SK-N-SH treated with all-trans-retinoic acid at 6 μM for 48 hours (cell line): ENCODE measurements at regions not wholly inside any gene's neighbourhood (a gene's known extent, or its start where the extent isn't known, plus 50 kb on each side); places are given as distances from the start of the nearest gene placed in this dataset.

Experiments used
- ARNTL ChIP-seq: fragments of 450-650 bp; formaldehyde crosslinking; IDR thresholded peaks from 2 replicates; pipeline ENCODE4 v1.5.0; 2020; ENCODE audit warnings: low read depth, mild to moderate bottlenecking, moderate library complexity, borderline replicate concordance
- CREB5 ChIP-seq: fragments of 250-450 bp; sonication (Bioruptor Pico); IDR thresholded peaks from 2 replicates; pipeline ENCODE4 v1.5.1; 2020; ENCODE audit warnings: low read depth, mild to moderate bottlenecking, moderate library complexity
- ISL1 ChIP-seq: fragments of 250-450 bp; sonication (Bioruptor Pico); IDR thresholded peaks from 2 replicates; pipeline ENCODE4 v2.1.2; 2022; ENCODE audit warnings: mild to moderate bottlenecking, moderate library complexity
- OSR1 ChIP-seq: fragments of 250-450 bp; sonication (Bioruptor Pico); IDR thresholded peaks from 2 replicates; pipeline ENCODE4 v1.8.0; 2022; ENCODE audit warnings: moderate library complexity, mild to moderate bottlenecking, inconsistent platforms
- PATZ1 ChIP-seq: fragments of 250-450 bp; sonication (Bioruptor Pico); IDR thresholded peaks from 2 replicates; pipeline ENCODE4 v1.8.0; 2020; ENCODE audit warnings: mild to moderate bottlenecking, moderate library complexity, borderline replicate concordance
- SNAI2 ChIP-seq: fragments of 250-450 bp; sonication (Bioruptor Pico); IDR thresholded peaks from 2 replicates; pipeline ENCODE4 v1.5.0; 2020; ENCODE audit warnings: mild to moderate bottlenecking, moderate library complexity
- TOX ChIP-seq: fragments of 250-450 bp; sonication (Bioruptor Pico); IDR thresholded peaks from 2 replicates; pipeline ENCODE4 v1.8.0; 2021; ENCODE audit warnings: mild to moderate bottlenecking, moderate library complexity, borderline replicate concordance
- TSHZ2 ChIP-seq: fragments of 250-450 bp; sonication (Bioruptor Pico); IDR thresholded peaks from 2 replicates; pipeline ENCODE4 v1.5.0; 2020; ENCODE audit warnings: mild to moderate bottlenecking, moderate library complexity
- ZC3H10 ChIP-seq: fragments of 250-450 bp; sonication (Bioruptor Pico); IDR thresholded peaks from 2 replicates; pipeline ENCODE4 v1.5.1; 2021; ENCODE audit warnings: mild to moderate bottlenecking, moderate library complexity
- ZFP3 ChIP-seq: fragments of 250-450 bp; sonication (Bioruptor Pico); IDR thresholded peaks from 2 replicates; pipeline ENCODE4 v1.5.0; 2020; ENCODE audit warnings: mild to moderate bottlenecking, moderate library complexity
- ZNF70 ChIP-seq: fragments of 450-650 bp; formaldehyde crosslinking; IDR thresholded peaks from 2 replicates; pipeline ENCODE4 v1.5.0; 2020; ENCODE audit warnings: mild to moderate bottlenecking, moderate library complexity
- TF ChIP-seq, protein P1 (sequence below): fragments of 250-450 bp; sonication (Bioruptor Pico); IDR thresholded peaks from 2 replicates; pipeline ENCODE4 v1.8.0; 2021; ENCODE audit warnings: low read depth, mild to moderate bottlenecking, moderate library complexity, borderline replicate concordance
- TF ChIP-seq, protein P2 (sequence below): fragments of 250-450 bp; sonication (Bioruptor Pico); IDR thresholded peaks from 2 replicates; pipeline ENCODE4 v1.5.1; 2021; ENCODE audit warnings: mild to moderate bottlenecking, moderate library complexity

DNA sequence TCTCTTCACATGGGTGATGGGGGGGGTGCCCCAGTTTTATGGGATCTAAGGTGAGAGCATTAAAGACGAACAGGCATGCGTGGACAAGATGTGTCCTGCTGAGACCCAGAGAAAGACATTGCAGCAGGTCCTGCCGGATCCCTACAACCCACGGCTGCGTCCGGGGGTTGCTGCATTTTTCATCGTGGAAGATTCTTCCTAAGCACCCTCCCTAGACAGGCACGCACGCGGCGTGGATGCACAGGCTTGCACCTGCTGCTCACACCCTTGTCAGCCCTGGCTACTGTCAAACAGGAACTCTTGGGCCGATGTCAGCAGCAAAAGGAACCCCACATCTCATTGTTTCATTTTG is 280.6 kb upstream of the RTL1 start:
- TF ChIP-seq ISL1 (CRISPR knock-in tag) (no peak), ZC3H10 (CRISPR knock-in tag) (no peak), ARNTL (no peak), ZFP3 (CRISPR knock-in tag) (no peak), TOX (CRISPR knock-in tag) (no peak), SNAI2 (no peak), TSHZ2 (no peak), CREB5 (CRISPR knock-in tag) (no peak), PATZ1 (CRISPR knock-in tag) (no peak), ZNF70 (CRISPR knock-in tag) (no peak), OSR1 (no peak)
- TF ChIP-seq, protein P1, sequence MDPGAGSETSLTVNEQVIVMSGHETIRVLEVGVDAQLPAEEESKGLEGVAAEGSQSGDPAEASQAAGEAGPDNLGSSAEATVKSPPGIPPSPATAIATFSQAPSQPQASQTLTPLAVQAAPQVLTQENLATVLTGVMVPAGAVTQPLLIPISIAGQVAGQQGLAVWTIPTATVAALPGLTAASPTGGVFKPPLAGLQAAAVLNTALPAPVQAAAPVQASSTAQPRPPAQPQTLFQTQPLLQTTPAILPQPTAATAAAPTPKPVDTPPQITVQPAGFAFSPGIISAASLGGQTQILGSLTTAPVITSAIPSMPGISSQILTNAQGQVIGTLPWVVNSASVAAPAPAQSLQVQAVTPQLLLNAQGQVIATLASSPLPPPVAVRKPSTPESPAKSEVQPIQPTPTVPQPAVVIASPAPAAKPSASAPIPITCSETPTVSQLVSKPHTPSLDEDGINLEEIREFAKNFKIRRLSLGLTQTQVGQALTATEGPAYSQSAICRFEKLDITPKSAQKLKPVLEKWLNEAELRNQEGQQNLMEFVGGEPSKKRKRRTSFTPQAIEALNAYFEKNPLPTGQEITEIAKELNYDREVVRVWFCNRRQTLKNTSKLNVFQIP (CRISPR knock-in tag), result no peak
- TF ChIP-seq, protein P2, sequence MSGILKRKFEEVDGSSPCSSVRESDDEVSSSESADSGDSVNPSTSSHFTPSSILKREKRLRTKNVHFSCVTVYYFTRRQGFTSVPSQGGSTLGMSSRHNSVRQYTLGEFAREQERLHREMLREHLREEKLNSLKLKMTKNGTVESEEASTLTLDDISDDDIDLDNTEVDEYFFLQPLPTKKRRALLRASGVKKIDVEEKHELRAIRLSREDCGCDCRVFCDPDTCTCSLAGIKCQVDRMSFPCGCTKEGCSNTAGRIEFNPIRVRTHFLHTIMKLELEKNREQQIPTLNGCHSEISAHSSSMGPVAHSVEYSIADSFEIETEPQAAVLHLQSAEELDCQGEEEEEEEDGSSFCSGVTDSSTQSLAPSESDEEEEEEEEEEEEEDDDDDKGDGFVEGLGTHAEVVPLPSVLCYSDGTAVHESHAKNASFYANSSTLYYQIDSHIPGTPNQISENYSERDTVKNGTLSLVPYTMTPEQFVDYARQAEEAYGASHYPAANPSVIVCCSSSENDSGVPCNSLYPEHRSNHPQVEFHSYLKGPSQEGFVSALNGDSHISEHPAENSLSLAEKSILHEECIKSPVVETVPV (CRISPR knock-in tag), result no peak
